GM19025 (cell line): ENCODE measurements at regions not wholly inside any gene's neighbourhood (a gene's known extent, or its start where the extent isn't known, plus 50 kb on each side); places are given as distances from the start of the nearest gene placed in this dataset.
"Not testable (repeated sequence)": the region's sequence is repeated elsewhere in the genome, so short reads cannot be mapped to it uniquely, and the experiment has no call there.

Experiments
- ATAC-seq: cut with Tn5 transposase; IDR thresholded peaks from one replicate; pipeline ENCODE4 v1.9.1; 2021; ENCODE audit warnings: mild to moderate bottlenecking, low read depth, moderate library complexity; ENCODE audit not compliant: unreplicated experiment

- no peak for ATAC-seq
Observed at GRCh38 chr4:59583845-59584568, 1616.1 kb upstream of the ADGRL3 start.

GRCh38 chr4:59597536-59598329 is 1602.4 kb upstream of the ADGRL3 start:
- ATAC-seq, result no peak

- ATAC-seq, result no peak
Observed at GRCh38 chr4:59598330-59598618, 1601.9 kb upstream of the ADGRL3 start.

- no peak for ATAC-seq
Observed at GRCh38 chr4:59608466-59608865, 1591.7 kb upstream of the ADGRL3 start.

GRCh38 chr4:59612235-59612634 is 1587.9 kb upstream of the ADGRL3 start:
- ATAC-seq, result no peak

GRCh38 chr4:59615316-59615715 is 1584.8 kb upstream of the ADGRL3 start:
- no peak for ATAC-seq

- no peak for ATAC-seq
Observed at GRCh38 chr4:59629348-59629747, 1570.8 kb upstream of the ADGRL3 start.

GRCh38 chr4:59630235-59630634 is 1569.9 kb upstream of the ADGRL3 start:
- ATAC-seq, result no peak

- ATAC-seq, result no peak
Observed at GRCh38 chr4:59630922-59631321, 1569.2 kb upstream of the ADGRL3 start.

GRCh38 chr4:59637596-59637995 is 1562.5 kb upstream of the ADGRL3 start:
- ATAC-seq, result no peak

- no peak for ATAC-seq
Observed at GRCh38 chr4:59643682-59644081, 1556.4 kb upstream of the ADGRL3 start.

- no peak for ATAC-seq
Observed at GRCh38 chr4:59644765-59645164, 1555.4 kb upstream of the ADGRL3 start.

GRCh38 chr4:59646082-59646481 is 1554.0 kb upstream of the ADGRL3 start:
- no peak for ATAC-seq

- ATAC-seq, result no peak
Observed at GRCh38 chr4:59647011-59647410, 1553.1 kb upstream of the ADGRL3 start.

- ATAC-seq, result no peak
Observed at GRCh38 chr4:59647500-59647899, 1552.6 kb upstream of the ADGRL3 start.

- no peak for ATAC-seq
Observed at GRCh38 chr4:59650861-59651260, 1549.3 kb upstream of the ADGRL3 start.

- no peak for ATAC-seq
Observed at GRCh38 chr4:59655996-59656395, 1544.1 kb upstream of the ADGRL3 start.

GRCh38 chr4:59664771-59665170 is 1535.4 kb upstream of the ADGRL3 start:
- no peak for ATAC-seq

- ATAC-seq, result no peak
Observed at GRCh38 chr4:59666645-59667044, 1533.5 kb upstream of the ADGRL3 start.

- ATAC-seq, result no peak
Observed at GRCh38 chr4:59671037-59671436, 1529.1 kb upstream of the ADGRL3 start.

GRCh38 chr4:59676389-59676788 is 1523.7 kb upstream of the ADGRL3 start:
- ATAC-seq, result no peak

- not testable (repeated sequence) for ATAC-seq
Observed at GRCh38 chr4:59676992-59677391, 1523.1 kb upstream of the ADGRL3 start.
